ENCODE measurements at regions not wholly inside any gene's neighbourhood (a gene's known extent, or its start where the extent isn't known, plus 50 kb on each side); places are given as distances from the start of the nearest gene placed in this dataset.
A peak's percentile ranks its signal among the peaks of the same experiment; 100 is the strongest.
"Not testable (repeated sequence)": the region's sequence is repeated elsewhere in the genome, so short reads cannot be mapped to it uniquely, and the experiment has no call there.

- DNase-seq (ENCODE audit: low spot score) = no peak
These were observed 94.9 kb upstream of the COL5A1 start for GRCh38 chr9:134546746-134547145.

DNA sequence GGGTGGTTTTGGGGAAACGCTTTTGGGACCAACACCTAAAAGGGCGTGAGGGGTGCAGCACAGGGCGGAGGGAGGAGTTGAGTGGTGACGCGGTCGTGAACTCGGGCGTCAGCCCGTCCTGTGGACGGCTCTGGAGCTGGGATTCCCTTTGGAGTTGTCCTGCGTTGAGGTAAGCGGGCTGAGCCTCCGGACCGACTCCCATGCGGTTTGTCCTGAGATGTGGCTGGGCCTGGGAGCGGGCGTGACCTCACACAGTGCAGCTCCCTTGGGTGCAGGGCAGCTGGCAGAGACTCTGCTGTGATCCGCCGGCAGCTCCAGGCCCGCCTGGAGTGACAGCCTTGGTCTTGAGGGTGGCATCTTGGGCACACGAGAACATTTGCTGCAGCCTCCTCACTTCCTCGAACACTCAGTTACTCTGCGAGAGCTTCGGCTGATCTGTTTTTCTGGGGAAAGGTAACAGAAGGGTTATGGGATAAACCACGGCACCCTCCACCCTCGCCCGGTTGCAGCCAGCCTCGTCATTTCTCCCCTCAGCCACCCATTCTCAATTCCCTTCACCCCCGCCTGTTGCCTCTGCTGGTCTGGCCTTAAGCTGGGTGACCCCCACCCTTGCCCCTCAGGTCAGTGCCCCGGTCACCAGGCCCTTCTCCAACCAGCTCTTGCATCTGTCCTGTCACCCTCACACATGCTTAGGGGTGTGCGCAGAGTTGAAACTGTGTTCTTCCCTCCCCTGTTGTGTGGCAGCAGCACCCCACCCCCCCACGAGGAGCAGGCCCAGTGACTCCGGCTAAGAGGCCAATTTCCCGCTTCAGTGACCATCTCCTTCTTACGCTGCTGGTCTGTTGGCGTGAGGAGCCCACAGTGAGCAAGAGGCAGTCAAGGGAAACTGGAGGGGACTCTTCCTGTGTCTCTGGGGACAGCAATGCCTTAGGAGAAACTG, 94.2 kb upstream of the COL5A1 start:
- DNase-seq (ENCODE audit: low spot score) = no peak

GRCh38 chr9:134548185-134548584, 93.4 kb upstream of the COL5A1 start:
- no peak for DNase-seq (ENCODE audit: low spot score)

GRCh38 chr9:134548618-134549017, 93.0 kb upstream of the COL5A1 start:
- DNase-seq (ENCODE audit: low spot score) = no peak

DNA sequence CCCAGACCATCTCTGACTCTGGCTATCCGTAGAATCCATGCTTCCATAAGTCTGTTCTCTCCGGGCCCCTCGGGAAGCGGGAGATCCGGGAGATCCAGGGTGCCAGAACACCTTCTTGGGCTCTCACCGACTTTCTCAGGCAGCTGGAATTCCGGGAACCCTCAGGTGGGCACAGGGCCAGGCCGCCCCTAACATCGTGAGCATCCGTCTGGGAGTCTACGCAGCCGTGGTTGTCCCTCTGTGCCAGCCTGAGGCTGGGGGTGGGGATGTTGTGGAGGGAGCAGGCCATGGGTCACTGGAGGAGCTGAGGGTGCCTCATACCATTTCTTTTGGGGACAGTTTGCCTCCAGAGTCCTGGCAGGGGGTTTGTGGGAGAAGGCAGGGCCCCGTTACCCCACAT, 92.3 kb upstream of the COL5A1 start:
- no peak for DNase-seq (ENCODE audit: low spot score)

- DNase-seq (ENCODE audit: low spot score) = not testable (repeated sequence)
These were observed 91.5 kb upstream of the COL5A1 start for GRCh38 chr9:134550081-134550480.

- DNase-seq (ENCODE audit: low spot score) = no peak
These were observed 91.0 kb upstream of the COL5A1 start for GRCh38 chr9:134550584-134550983.

DNA sequence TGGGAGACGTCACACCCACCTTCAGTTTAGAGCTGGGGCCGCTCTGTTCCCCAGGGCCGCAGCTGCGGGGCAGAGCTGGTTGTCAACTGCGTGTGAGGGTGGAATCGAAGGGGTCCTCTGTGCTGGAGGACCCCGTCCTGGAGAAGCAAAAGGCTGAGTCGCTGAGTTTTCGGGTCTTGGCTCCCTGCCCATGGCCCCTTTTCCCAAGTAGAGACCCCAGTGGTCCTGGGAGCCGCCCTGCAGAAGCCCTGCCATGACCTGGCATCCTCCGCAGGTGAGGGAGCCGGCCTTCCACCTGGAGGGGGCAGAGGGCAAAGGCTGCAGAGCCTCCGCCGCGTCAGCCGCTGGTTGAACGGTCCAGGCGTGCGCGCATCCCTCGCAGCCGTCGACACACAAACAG, 90.4 kb upstream of the COL5A1 start:
- DNase-seq (ENCODE audit: low spot score) = no peak

GRCh38 chr9:134551644-134552348, 89.8 kb upstream of the COL5A1 start:
- peak; percentile 94 for DNase-seq (ENCODE audit: low spot score)

DNA sequence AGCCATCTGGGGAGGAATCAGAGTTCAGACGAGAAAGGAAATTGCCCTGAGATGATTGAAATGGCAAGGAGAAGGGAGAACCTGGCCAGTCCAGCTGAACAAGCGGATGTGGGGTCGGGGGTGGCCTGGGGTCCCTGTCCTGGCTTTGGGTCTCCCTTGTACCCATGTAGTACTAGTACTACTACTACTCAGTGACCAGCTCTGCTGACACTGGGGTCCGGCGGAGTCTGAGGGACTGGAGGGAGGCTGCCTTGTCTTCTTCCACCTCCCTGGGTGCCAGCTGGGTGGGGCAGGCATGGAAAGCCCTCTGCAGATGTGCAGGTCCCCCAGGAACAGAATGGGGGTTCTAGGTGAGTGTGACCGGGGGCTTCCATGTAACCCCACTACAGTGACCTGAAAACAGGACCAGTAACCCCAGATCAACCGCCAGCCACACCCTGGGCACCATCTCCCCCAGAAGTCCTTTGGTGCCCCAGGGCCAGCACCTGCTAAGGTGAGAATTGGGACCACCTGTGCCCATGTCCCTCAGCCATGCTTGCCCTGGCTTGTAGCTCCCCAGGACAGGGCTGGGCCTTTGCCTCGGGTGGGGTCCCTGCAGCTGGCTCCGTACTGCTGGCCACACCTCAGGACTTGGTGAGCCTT, 89.1 kb upstream of the COL5A1 start:
- DNase-seq (ENCODE audit: low spot score) = no peak

DNA sequence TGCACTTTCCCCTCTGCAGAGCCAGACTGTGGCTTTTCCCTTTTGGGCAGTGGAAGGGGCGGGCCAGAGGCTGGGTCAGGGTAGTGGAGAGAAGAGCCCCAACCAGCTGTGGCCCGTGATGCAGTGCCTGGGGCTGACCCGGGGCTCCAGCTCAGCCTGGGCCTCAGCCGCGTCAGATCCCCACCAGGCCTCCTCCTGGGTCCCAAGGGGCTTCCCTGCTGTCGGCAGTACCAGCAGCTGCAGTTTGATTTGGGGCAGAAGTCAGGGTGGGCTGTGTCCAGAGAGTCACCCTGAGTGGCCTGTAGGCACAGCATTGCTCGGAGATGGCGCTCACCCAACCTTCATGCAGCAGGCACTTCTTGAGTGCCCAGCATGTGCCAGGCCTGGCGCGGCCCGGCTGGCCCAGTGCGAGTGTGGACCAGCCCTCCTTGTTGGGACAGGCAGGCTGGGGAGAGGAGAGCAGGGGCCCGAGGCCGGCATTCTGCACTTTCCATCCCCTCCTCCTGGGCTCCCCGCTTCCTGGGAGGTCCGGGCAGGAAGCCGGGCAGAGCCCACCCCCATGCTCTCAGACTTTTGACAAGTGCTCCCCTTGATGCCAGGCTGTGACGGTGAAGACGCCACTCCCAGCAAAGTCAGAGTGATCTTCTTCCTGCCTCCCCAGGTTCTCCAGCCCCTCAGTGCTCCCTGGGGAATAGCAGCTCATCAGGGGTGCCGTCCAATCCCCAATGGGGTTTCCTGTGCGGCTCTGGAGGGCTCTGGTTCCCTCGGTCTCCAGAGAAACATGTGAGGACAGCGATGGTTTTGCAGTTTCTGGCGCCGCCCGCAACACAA, 88.3 kb upstream of the COL5A1 start:
- no peak for DNase-seq (ENCODE audit: low spot score)

GRCh38 chr9:134553996-134554372, 87.6 kb upstream of the COL5A1 start:
- DNase-seq (ENCODE audit: low spot score) = no peak

DNA sequence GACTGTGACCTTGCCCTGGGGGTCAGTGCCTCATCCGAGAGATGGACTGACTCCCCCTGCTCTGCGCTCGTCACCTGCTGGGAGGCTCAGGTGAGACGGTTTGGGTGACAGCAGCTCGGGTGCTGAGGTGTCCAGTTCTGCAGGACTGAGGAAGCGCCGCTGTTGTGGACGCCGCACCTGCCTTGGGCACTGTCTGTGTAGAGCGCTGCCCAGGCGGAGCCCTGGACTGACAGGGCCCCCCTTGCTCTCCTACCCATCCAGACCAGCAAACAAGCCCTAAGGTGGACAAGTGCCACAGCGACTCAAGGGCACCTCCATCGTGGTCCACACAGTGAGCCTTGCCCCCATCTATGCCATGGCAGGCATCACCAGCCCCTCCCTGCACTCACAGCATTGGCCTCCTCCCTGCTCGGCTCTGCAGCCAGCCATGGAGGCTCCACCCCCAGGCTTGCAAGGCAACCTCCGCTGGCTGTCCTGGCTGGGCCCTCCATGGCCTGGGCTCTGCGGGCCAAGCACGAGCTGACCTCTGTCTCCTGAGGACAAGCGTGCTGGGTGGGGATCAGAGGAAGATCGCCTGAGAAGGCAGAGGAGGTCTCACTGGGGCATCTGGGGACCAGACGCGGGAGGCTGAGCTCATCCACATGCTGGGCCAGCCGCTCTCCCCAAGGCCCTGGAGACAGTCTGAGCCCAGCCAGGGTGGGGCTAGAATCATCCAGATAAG, 87.1 kb upstream of the COL5A1 start:
- DNase-seq (ENCODE audit: low spot score) = no peak

GRCh38 chr9:134555094-134555650, 86.4 kb upstream of the COL5A1 start:
- DNase-seq (ENCODE audit: low spot score) = no peak

DNA sequence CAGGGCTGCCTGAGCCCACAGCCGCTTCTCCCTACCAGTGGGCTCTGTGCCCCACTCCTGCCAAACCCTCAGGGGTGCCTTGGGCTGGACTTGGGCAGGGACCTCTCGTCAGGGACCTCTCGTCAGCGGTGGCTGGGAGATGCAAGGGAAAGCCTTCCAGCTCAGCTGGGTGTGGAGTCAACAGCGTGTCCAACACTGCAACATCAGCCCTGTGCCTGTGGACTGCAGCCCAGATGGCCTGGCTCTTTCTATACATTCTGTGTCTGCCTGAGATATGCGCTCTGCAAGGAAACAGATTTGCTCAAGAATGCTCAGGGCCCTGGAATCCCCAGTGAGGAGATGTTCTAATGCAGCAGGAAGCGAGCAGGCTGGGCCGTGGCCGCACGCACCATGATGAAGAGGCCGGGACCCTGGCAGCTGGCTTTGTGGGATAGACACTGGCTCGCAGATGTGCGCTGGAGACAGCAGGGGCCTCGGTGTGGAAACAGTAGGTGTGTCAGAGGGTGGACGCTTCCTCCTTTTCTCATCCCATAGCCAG, 85.0 kb upstream of the COL5A1 start:
- DNase-seq (ENCODE audit: low spot score) = no peak

- no peak for DNase-seq (ENCODE audit: low spot score)
These were observed 84.3 kb upstream of the COL5A1 start for GRCh38 chr9:134557331-134557730.

GRCh38 chr9:134558124-134558905, 83.3 kb upstream of the COL5A1 start:
- no peak for DNase-seq (ENCODE audit: low spot score)

GRCh38 chr9:134559013-134559412, 82.6 kb upstream of the COL5A1 start:
- no peak for DNase-seq (ENCODE audit: low spot score)

DNA sequence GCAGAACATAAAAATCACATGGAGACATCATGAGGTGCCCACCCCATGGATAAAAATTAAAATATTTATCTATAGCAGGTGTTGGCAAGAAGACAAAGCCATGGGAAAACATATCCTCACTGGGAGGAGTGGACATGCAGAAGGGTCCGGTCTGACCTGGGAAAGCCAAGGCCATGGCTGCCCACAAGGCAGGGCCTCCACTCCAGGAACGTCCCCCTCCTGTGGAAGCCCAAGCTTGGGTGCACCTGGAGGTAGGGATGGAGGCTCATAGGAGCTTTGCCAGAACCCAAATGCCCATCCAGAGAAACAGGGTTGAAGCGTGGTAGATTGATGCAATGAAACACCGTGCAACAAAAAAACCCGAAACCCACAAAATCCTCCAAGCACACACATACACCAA, 81.4 kb upstream of the COL5A1 start:
- DNase-seq (ENCODE audit: low spot score) = no peak

- DNase-seq (ENCODE audit: low spot score) = no peak
These were observed 80.9 kb upstream of the COL5A1 start for GRCh38 chr9:134560654-134561053.

All from H4 (cell line).